Limb (tissue), 2 donors: ENCODE measurements at regions not wholly inside any gene's neighbourhood (a gene's known extent, or its start where the extent isn't known, plus 50 kb on each side); places are given as distances from the start of the nearest gene placed in this dataset.

ENCODE experiments used
- DNase-seq, 2 donors: peaks; one replicate each; pipeline ENCODE4 v3.0.0-alpha.2; 2016; ENCODE audit errors: extremely low spot score in 2 of 2

- no peak for DNase-seq
These were observed 200.9 kb upstream of the RFC3 start for GRCh38 chr13:33617055-33617454.

- DNase-seq, result no peak
These were observed 193.7 kb upstream of the RFC3 start for GRCh38 chr13:33624253-33624652.

GRCh38 chr13:33624740-33625139 lies 193.2 kb upstream of the RFC3 start:
- DNase-seq, result no peak

GRCh38 chr13:33626407-33626806 lies 191.5 kb upstream of the RFC3 start:
- DNase-seq, result no peak

- DNase-seq, result no peak
These were observed 189.3 kb upstream of the RFC3 start for GRCh38 chr13:33628662-33629061.

GRCh38 chr13:33629605-33630360 lies 188.2 kb upstream of the RFC3 start:
- no peak for DNase-seq

- peak in 1 of 2 donors; percentile 17 for DNase-seq
These were observed 184.0 kb upstream of the RFC3 start for GRCh38 chr13:33633701-33634545.

- DNase-seq, result peak in 1 of 2 donors; percentile 20
These were observed 183.4 kb upstream of the RFC3 start for GRCh38 chr13:33634546-33634982.

- no peak for DNase-seq
These were observed 181.7 kb upstream of the RFC3 start for GRCh38 chr13:33636243-33636642.

GRCh38 chr13:33636955-33637670 lies 180.8 kb upstream of the RFC3 start:
- no peak for DNase-seq

GRCh38 chr13:33637978-33638743 lies 179.8 kb upstream of the RFC3 start:
- no peak for DNase-seq

- DNase-seq, result no peak
These were observed 178.8 kb upstream of the RFC3 start for GRCh38 chr13:33639158-33639557.

GRCh38 chr13:33639626-33640080 lies 178.3 kb upstream of the RFC3 start:
- DNase-seq, result no peak

- DNase-seq, result no peak
These were observed 177.1 kb upstream of the RFC3 start for GRCh38 chr13:33640832-33641231.

GRCh38 chr13:33642374-33643065 lies 175.4 kb upstream of the RFC3 start:
- peak in 1 of 2 donors; percentile 31 for DNase-seq

- DNase-seq, result peak in 1 of 2 donors; percentile 60
These were observed 173.1 kb upstream of the RFC3 start for GRCh38 chr13:33644581-33645543.

- no peak for DNase-seq
These were observed 172.1 kb upstream of the RFC3 start for GRCh38 chr13:33645591-33646554.

- no peak for DNase-seq
These were observed 168.6 kb upstream of the RFC3 start for GRCh38 chr13:33649212-33649878.
